OCI-LY3 (cell line): ENCODE measurements at regions not wholly inside any gene's neighbourhood (a gene's known extent, or its start where the extent isn't known, plus 50 kb on each side); places are given as distances from the start of the nearest gene placed in this dataset.

Experiments used
- H2AFZ ChIP-seq: fragments of 200-600, 300-600 bp; shearing (Covaris generic); 2 replicates; pipeline ENCODE4 v1.6.0; 2014; ENCODE audit warnings: antibody characterized with exemption, low read depth, low read length
- H3K27ac ChIP-seq: fragments of 200-600, 300-600 bp; sonication (generic); 2 replicates; pipeline ENCODE4 v1.5.1; 2014; ENCODE audit warnings: mild to moderate bottlenecking, low read length, moderate library complexity, mixed read lengths
- H3K27me3 ChIP-seq: fragments of 200-600, 300-600 bp; sonication (generic); 2 replicates; pipeline ENCODE4 v1.6.1; 2014; ENCODE audit warnings: low read depth, low read length, mixed read lengths
- H3K36me3 ChIP-seq: fragments of 200-600, 300-600 bp; sonication (generic); replicated peaks from 2 replicates; pipeline ENCODE3; 2014; ENCODE audit warnings: low read depth, low read length, mixed read lengths
- H3K4me1 ChIP-seq: fragments of 300-600, 200-600 bp; sonication (generic); 2 replicates; pipeline ENCODE4 v1.6.1; 2014; ENCODE audit warnings: low read length, mixed read lengths
- H3K4me2 ChIP-seq: fragments of 200-600, 300-600 bp; sonication (generic); 2 replicates; pipeline ENCODE4 v1.6.1; 2014; ENCODE audit warnings: low read length, mixed read lengths
- H3K4me3 ChIP-seq: fragments of 300-600, 200-600 bp; sonication (generic); 2 replicates; pipeline ENCODE4 v1.5.1; 2014; ENCODE audit warnings: antibody characterized with exemption, mild to moderate bottlenecking, low read length, moderate library complexity
- H3K79me2 ChIP-seq: fragments of 300-600, 200-600 bp; shearing (Covaris generic); 2 replicates; pipeline ENCODE4 v1.6.1; 2014; ENCODE audit warnings: mild to moderate bottlenecking, low read length, mixed read lengths
- H3K9ac ChIP-seq: fragments of 300-600, 200-600 bp; shearing (Covaris generic); 2 replicates; pipeline ENCODE4 v1.6.0; 2014; ENCODE audit warnings: mild to moderate bottlenecking, low read length, moderate library complexity
- H3K9me3 ChIP-seq: fragments of 200-600, 300-600 bp; shearing (Covaris generic); 2 replicates; pipeline ENCODE4 v1.6.1; 2014; ENCODE audit warnings: low read length, mixed read lengths; ENCODE audit not compliant: insufficient read depth
- H4K20me1 ChIP-seq: fragments of 200-600, 300-600 bp; sonication (generic); 2 replicates; pipeline ENCODE4 v1.6.1; 2016; ENCODE audit warnings: low read length, mixed read lengths; ENCODE audit not compliant: insufficient read depth
- EZH2phosphoT487 ChIP-seq: fragments of 200-600 bp; shearing (Covaris generic); IDR thresholded peaks from 2 replicates; pipeline ENCODE4 v1.6.1; 2018; ENCODE audit warnings: antibody characterized with exemption, mixed run types, low read depth
- TF ChIP-seq, protein P1 (sequence below): fragments of 200-600, 300-600 bp; sonication (generic); IDR thresholded peaks from 2 replicates; pipeline ENCODE4 v1.5.1; 2014; ENCODE audit warnings: antibody characterized with exemption, low read length, low read depth

DNA sequence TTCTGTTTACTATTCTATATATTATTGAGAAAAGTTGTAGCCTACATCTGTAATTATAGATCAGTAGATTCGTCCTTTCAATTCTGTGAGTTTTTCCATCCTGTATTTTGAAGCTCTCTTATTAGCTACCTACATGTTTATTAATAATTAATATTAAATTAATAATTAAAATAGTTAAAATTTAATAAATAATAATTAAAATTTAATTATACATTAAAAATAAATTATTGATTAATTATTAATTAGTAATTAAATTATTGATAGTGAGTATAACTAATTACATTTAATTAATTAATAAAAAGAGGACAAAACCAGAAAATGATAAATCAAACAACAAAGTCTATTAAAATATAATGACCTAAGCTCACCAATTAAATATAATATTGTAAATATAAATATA lies 606.6 kb upstream of the ROBO1 start:
- no peaks in the 10 kb centered on the region for H3K9me3 ChIP-seq
- H3K36me3 ChIP-seq, result no peaks in the 10 kb centered on the region
- H3K79me2 ChIP-seq, result no peaks in the 10 kb centered on the region
- H3K9ac ChIP-seq, result no peak overlapping the region
- H3K4me3 ChIP-seq, result no peak overlapping the region
- H3K27ac ChIP-seq, result no peak overlapping the region
- no peak overlapping the region for H3K4me2 ChIP-seq
- H3K4me1 ChIP-seq, result no peaks in the 10 kb centered on the region
- TF ChIP-seq EZH2phosphoT487, result no peak
- TF ChIP-seq, protein P1, sequence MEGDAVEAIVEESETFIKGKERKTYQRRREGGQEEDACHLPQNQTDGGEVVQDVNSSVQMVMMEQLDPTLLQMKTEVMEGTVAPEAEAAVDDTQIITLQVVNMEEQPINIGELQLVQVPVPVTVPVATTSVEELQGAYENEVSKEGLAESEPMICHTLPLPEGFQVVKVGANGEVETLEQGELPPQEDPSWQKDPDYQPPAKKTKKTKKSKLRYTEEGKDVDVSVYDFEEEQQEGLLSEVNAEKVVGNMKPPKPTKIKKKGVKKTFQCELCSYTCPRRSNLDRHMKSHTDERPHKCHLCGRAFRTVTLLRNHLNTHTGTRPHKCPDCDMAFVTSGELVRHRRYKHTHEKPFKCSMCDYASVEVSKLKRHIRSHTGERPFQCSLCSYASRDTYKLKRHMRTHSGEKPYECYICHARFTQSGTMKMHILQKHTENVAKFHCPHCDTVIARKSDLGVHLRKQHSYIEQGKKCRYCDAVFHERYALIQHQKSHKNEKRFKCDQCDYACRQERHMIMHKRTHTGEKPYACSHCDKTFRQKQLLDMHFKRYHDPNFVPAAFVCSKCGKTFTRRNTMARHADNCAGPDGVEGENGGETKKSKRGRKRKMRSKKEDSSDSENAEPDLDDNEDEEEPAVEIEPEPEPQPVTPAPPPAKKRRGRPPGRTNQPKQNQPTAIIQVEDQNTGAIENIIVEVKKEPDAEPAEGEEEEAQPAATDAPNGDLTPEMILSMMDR, result no peak
- H4K20me1 ChIP-seq, result no peaks in the 10 kb centered on the region
- no peaks in the 10 kb centered on the region for H3K27me3 ChIP-seq
- H2AFZ ChIP-seq, result no peak overlapping the region

GRCh38 chr3:80368616-80369015 lies 600.8 kb upstream of the ROBO1 start:
- no peak overlapping the region for H3K9ac ChIP-seq
- no peak overlapping the region for H3K4me2 ChIP-seq
- TF ChIP-seq EZH2phosphoT487, result no peak
- TF ChIP-seq, protein P1, result no peak
- H3K4me1 ChIP-seq, result no peaks in the 10 kb centered on the region
- no peaks in the 10 kb centered on the region for H3K27me3 ChIP-seq
- H3K27ac ChIP-seq, result no peak overlapping the region
- no peaks in the 10 kb centered on the region for H4K20me1 ChIP-seq
- no peaks in the 10 kb centered on the region for H3K79me2 ChIP-seq
- no peaks in the 10 kb centered on the region for H3K36me3 ChIP-seq
- no peak overlapping the region for H2AFZ ChIP-seq
- H3K4me3 ChIP-seq, result no peak overlapping the region
- no peaks in the 10 kb centered on the region for H3K9me3 ChIP-seq

DNA sequence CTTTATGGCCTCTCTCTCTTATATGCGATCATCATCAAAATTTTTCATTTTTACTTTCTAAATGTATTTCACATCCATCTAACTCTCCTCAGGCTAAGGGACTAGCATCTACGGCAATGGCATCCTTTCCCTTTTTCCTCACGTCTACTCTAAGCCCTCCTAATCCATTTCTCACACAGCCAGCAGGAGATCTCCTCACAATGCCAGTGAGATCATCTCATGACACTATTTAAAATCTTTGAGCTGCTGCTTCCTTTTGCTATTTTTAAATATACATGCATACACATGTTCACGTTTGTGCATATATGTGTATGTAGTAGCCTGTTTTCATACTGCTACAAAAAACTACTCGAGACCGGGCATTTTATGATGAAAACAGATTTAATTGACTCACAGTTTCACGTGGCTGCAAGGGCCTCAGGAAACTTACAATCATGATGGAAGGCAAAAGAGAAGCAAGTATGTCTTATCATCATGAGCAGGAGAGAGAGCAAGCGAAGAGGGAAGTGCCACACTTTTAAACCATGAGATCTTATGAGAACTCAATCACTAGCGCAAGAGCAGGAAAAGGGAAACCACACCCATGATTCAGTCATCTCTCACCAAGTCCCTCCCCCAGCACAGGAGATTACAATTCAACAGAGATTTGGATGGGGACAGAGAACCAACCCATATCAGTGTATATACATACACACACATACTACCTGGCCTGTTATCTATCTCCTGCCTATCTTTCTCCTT lies 599.2 kb upstream of the ROBO1 start:
- Histone ChIP-seq H3K79me2 (no peaks in the 10 kb centered on the region), H3K4me3 (no peak overlapping the region), H2AFZ (peak overlapping the region; percentile 55; the same call in 1 of the 2 replicates), H3K4me1 (no peaks in the 10 kb centered on the region), H3K9ac (no peak overlapping the region), H3K27me3 (no peaks in the 10 kb centered on the region), H3K9me3 (no peaks in the 10 kb centered on the region), H3K27ac (no peak overlapping the region), H3K4me2 (no peak overlapping the region), H4K20me1 (no peaks in the 10 kb centered on the region), H3K36me3 (no peaks in the 10 kb centered on the region)
- no peak for TF ChIP-seq EZH2phosphoT487
- TF ChIP-seq, protein P1, result no peak

DNA sequence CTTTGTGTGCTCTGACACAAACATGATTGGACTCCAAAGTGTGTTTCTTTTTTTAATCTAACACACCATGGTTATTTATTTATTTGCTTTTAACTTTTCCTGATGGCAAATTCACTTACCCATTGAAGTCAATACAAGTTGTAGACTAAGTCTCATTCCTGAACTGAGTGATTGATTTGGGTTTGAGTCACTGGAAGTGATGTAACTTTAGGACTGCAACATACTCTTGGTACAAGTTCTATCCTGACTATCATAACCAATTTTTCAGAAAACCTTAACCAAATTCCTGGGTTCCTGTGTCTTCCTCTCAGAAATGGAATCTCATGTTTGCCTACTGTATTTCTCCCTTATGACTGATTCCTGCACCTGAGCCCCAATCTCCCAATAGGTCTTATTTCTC lies 590.0 kb upstream of the ROBO1 start:
- Histone ChIP-seq H3K79me2 (no peaks in the 10 kb centered on the region), H3K4me1 (peaks cover 7% of the 10 kb centered on the region), H3K4me3 (no peak overlapping the region), H3K9me3 (no peaks in the 10 kb centered on the region), H3K36me3 (no peaks in the 10 kb centered on the region), H3K27ac (no peak overlapping the region), H3K9ac (no peak overlapping the region), H3K4me2 (no peak overlapping the region), H3K27me3 (no peaks in the 10 kb centered on the region), H2AFZ (no peak overlapping the region), H4K20me1 (no peaks in the 10 kb centered on the region)
- TF ChIP-seq, protein P1, result no peak
- TF ChIP-seq EZH2phosphoT487, result no peak
